ENCODE measurements at regions not wholly inside any gene's neighbourhood (a gene's known extent, or its start where the extent isn't known, plus 50 kb on each side); places are given as distances from the start of the nearest gene placed in this dataset.

GRCh38 chr9:119736491-119737454, 367.5 kb upstream of the BRINP1 start:
- TF ChIP-seq EZH2phosphoT487 (IDR thresholded peaks at IDR 0.05; ENCODE audit: low read depth) (no peak), CTCF (IDR thresholded peaks at IDR 0.05; ENCODE audit: low read depth, low read length) (no peak)

All from OCI-LY3 (cell line).